Stimulated activated CD4-positive, alpha-beta T cell treated with anti-CD3 and anti-CD28 coated beads, Interleukin-1b, Interleukin-23, amount 100 ng/mL, for 24 hours (primary cell): ENCODE measurements at regions not wholly inside any gene's neighbourhood (a gene's known extent, or its start where the extent isn't known, plus 50 kb on each side); places are given as distances from the start of the nearest gene placed in this dataset.

Experiments
- DNase-seq, 4 experiments: peaks; one replicate each; pipeline ENCODE4 v3.0.0-alpha.2; 2020; ENCODE audit warnings: low read depth in 4 of 4, low spot score in 1 of 4

GRCh38 chr22:48740731-48741405, 1086.8 kb downstream of the BRD1 start:
- no peak for DNase-seq

GRCh38 chr22:48740086-48740730, 1087.5 kb downstream of the BRD1 start:
- DNase-seq = no peak

DNA sequence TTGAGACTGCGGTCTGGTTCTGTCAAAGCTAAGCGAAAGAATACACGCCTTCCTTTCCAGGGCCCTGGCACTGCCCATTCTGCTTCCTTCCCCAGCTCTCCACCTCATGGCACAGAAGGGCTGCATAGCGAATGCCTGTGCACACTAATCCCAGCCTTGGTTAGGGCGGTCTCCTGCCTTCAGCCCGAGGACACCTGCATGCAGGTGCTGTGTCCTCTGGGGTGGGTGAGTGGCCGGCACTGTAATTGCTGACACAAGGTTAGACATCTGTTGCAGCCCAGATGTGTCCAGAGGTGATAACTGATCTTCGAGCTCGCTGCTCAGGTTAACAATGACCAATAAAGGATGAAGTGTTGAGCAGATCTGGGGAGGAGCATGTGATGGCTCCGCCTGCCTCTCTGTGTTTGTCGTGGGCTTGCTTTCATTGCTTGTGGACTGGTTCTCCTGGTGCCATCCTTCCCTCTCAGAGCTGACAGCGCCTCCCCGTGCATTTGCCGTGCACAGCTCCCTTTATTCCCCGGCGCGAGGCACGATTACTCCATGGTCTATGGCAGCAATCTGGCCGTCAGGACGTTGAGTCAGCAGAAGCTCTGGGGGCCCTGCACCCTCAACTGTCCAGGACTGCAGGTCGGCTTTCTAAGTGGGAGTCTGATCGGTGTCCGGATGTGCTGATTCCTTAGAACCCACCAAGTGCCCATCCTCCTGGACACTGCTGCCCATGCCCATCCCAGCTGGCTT, 1088.2 kb downstream of the BRD1 start:
- no peak for DNase-seq

- no peak for DNase-seq
Observed at GRCh38 chr22:48738204-48738980, 1089.3 kb downstream of the BRD1 start.

DNA sequence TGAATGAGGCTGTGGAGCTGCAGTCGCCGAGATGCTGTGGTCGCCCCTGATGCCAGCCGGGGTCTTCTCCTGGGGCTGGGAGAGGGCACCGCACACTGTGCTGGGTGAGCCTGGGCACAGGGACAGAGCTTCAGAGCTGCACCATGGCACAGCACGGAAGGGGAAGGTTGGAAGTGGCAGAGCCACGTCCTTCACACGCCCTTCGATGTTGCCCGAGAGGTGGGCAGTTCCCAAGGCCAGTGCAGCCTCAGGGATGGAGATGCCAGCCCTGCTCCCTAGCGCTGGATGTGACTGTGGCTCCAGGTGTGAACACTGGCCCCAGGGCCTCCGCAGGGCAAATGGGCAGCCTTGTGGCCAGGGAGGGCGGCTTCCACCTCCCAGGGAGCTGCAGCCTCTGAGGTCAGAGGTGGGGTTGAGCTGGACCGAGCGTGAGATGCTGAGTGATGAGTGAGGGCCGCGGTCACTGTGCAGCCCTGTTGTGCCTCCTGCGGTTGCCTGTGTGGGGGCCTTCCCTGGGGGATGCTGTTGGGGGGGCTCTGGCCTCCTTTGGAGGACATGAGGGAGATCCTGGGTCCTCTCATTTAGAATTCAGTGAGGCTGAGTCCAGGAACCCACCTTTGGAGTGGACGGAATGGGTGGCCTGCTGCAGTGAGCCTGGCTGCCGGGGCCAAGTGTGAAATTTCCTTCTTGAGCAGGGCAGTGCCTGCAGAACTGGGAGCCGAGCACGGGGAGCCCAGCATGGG, 1090.0 kb downstream of the BRD1 start:
- DNase-seq = no peak

DNA sequence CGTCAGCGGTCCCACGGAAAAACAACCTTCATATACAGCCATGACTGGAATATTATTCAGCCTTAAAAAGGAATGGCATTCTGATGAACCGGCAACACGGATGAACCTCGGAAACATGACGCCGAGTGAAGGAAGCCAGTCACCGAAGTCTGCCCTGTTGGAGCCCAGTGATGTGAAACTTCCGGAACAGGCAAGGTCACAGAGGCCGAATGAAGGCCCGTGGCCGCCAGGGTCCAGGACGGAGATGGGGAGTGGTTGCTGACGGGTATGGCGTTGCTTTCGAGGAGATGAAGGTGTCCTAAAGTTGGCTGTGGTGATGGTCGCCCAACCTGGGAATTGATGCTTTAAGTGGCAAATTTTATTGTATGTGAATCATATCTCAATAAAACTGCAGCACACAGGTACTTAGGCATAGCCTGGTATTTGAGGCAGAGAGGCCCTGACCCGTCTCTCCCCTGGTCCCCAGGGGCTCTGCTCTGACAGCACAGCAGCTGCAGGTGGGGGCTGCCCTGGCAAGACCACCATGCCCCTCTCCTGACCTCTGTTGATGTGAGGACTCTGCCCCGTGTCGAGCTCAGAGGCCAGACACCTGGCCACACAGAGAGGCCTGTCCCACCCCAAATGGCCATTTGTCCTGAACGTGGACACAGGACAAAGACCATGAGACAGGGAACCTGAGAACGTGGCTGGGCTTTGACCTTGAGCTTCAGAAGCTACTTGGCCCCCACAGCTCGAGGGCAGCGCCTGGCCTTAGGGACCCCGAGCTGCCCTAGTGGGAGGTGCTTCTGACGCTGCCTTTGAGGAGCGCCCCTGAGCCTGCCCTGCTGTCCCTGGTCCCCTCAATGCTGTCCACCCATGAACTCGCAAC, 1090.8 kb downstream of the BRD1 start:
- no peak for DNase-seq

GRCh38 chr22:48734961-48735360, 1092.7 kb downstream of the BRD1 start:
- no peak for DNase-seq

DNA sequence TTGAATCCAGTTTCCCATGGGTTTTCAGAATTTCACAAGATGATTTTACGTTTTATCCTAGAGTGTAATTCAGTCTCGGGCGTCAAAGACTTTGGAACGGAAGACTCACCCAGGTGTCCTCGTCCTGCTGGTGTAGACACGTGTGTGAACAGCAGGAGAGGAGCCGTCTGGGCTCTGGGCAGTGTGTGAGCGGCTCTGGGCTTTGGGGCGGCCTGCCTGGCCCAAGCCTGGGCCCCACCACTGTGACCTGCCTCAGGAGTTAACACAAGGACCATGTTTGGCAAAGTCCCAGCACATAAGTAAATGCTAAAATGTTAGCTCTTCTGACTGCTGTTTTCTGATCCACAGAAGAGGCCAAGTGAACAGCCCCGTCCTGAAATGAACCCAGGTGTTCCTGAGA, 1093.3 kb downstream of the BRD1 start:
- DNase-seq = no peak

GRCh38 chr22:48729499-48730171, 1098.0 kb downstream of the BRD1 start:
- DNase-seq = no peak

DNA sequence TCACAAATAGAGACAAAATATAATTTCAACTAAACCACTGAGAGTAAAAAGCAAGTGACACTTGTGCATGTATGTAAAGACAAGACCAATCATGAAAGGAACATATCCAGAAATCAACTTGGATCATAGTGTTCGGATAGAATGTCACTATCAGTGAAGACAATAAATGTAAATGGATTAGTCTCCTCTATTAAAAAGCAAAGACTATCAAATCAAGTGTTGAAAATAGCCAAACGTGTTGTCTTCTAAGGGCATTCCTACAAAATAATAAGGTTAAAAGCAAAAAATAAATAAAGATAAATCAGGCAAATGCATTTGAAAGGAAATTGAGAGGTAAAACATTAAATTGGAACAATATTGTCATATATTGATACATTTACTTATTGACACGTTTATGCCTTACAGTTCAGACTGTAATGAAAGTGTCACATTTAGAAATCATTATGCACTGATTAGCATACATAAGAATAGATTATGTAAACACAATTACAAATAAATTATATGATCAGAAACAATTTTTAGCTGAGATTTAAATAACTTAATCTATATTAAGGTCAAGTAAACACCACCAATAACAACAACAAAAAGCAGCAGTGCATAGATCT, 1100.1 kb downstream of the BRD1 start:
- no peak for DNase-seq

DNA sequence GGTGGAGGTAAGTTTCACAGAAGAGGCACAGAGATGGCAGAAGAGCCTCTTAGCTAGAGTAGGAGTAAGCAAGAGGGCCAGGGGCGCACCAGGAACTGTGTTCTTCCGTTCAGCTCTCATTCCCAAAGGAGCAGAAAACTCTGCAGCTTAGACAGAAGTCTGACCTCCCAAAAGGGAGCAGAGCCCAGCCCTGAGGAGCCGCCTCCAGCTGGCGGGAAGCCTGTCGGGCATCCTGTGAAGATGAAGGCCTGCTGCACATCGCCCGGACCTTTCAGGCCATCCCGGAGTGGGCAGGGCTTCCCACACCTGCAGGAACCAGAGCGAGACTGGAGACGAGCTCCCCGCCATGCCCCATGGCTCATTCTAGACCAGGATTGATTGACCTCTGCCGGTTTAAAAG, 1102.8 kb downstream of the BRD1 start:
- no peak for DNase-seq

- DNase-seq = no peak
Observed at GRCh38 chr22:48722661-48723060, 1105.0 kb downstream of the BRD1 start.

- no peak for DNase-seq
Observed at GRCh38 chr22:48721395-48721669, 1106.3 kb downstream of the BRD1 start.

- no peak for DNase-seq
Observed at GRCh38 chr22:48720662-48721394, 1106.8 kb downstream of the BRD1 start.

- DNase-seq = no peak
Observed at GRCh38 chr22:48719978-48720661, 1107.6 kb downstream of the BRD1 start.

DNA sequence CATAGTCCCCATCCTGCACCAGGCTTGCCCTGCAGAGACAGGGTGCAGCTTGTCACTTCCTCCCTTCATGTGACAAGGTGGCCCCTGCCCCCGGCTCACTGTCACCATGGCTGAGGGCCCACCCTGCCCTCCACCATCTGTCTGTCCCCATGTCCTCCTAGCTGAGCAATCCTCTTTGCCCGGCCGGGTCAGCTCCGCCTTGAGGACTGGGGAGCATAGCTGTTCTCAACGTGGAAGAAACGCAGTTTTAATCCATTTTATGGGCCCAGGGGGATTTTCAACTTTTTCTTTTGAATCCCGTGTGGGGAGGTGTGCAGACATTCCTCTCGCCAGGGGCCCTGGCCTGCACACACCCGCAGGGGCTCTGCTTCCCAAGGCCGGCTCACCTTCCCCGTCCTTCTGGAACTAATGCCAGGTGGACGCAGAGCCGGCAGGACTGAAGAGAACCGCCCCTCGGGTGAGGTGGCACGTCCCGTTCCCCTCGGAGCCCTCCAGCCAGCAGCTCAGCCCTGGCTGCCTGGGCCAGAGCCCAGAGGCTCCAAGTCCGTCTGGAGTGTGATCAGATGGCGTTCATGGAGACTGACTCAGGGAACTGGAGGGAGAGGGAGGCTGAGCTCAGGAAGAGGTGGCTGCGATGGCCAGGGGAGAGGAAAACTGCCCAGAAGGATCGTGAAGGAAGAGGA, 1108.7 kb downstream of the BRD1 start:
- no peak for DNase-seq
